ENCODE measurements at regions not wholly inside any gene's neighbourhood (a gene's known extent, or its start where the extent isn't known, plus 50 kb on each side); places are given as distances from the start of the nearest gene placed in this dataset.

DNA sequence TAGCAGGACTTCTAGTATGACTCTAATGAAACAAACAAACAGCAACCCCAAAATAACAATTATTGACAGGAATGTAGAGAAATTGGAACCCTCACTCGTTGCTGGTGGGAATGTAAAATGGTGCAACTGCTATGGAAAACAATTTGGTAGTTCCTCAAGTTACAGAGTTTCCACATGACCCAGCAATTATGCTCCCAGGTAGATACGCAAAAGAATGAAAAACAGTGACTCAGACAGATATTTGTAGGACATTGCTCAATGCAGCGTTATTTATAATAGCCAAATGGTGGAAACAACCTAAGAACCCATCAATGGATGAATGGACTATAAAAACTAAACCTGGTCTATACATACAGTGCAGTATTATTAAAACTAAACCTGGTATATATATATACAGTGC, 646.1 kb upstream of the FRG1 start:
- no peak for ATAC-seq
- H3F3A ChIP-seq (ENCODE audit: low read length, unreplicated experiment): no peaks in the 10 kb centered on the region
- intact Hi-C loops (cut with micrococcal nuclease): no loop called here
- BruUV-seq (replicated peaks): no TSS peak
- CTCF ChIA-PET: no interaction called here
- POLR2A ChIA-PET (ENCODE audit: unreplicated experiment): no interaction called here
- H3K4me1 ChIP-seq (ENCODE audit: insufficient read depth, low read length): no peaks in the 10 kb centered on the region
- no peak overlapping the region for H2AFZ ChIP-seq (ENCODE audit: low read length)
- H3K79me2 ChIP-seq (ENCODE audit: low read length): no peaks in the 10 kb centered on the region
- H3K4me2 ChIP-seq (ENCODE audit: low read length): no peak overlapping the region
- no peaks in the 10 kb centered on the region for H4K20me1 ChIP-seq (ENCODE audit: low read length)
- TF ChIP-seq EZH2 (IDR thresholded peaks at IDR 0.05; ENCODE audit: low read length, unreplicated experiment) (no peak), EZH2phosphoT487 (IDR thresholded peaks at IDR 0.05; ENCODE audit: borderline replicate concordance, low read length) (no peak)
- TF ChIP-seq, protein P1, sequence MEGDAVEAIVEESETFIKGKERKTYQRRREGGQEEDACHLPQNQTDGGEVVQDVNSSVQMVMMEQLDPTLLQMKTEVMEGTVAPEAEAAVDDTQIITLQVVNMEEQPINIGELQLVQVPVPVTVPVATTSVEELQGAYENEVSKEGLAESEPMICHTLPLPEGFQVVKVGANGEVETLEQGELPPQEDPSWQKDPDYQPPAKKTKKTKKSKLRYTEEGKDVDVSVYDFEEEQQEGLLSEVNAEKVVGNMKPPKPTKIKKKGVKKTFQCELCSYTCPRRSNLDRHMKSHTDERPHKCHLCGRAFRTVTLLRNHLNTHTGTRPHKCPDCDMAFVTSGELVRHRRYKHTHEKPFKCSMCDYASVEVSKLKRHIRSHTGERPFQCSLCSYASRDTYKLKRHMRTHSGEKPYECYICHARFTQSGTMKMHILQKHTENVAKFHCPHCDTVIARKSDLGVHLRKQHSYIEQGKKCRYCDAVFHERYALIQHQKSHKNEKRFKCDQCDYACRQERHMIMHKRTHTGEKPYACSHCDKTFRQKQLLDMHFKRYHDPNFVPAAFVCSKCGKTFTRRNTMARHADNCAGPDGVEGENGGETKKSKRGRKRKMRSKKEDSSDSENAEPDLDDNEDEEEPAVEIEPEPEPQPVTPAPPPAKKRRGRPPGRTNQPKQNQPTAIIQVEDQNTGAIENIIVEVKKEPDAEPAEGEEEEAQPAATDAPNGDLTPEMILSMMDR (conservative IDR thresholded peaks at IDR 0.05; ENCODE audit: low read depth, low read length): no peak
- H3K9me2 ChIP-seq (replicated peaks; ENCODE audit: low read length): no peaks in the 10 kb centered on the region
- H3K27me3 ChIP-seq (ENCODE audit: low read length): no peaks in the 10 kb centered on the region
- no peak overlapping the region for H3K9ac ChIP-seq (ENCODE audit: low read length)
- no peaks in the 10 kb centered on the region for H3K9me3 ChIP-seq (ENCODE audit: low read length)
- H3K27ac ChIP-seq (ENCODE audit: low read length): no peak overlapping the region
- no peaks in the 10 kb centered on the region for H3K36me3 ChIP-seq (ENCODE audit: low read depth, low read length)
- DNase-seq: peak; percentile 2
- no peak overlapping the region for H3K4me3 ChIP-seq (ENCODE audit: low read length)

DNA sequence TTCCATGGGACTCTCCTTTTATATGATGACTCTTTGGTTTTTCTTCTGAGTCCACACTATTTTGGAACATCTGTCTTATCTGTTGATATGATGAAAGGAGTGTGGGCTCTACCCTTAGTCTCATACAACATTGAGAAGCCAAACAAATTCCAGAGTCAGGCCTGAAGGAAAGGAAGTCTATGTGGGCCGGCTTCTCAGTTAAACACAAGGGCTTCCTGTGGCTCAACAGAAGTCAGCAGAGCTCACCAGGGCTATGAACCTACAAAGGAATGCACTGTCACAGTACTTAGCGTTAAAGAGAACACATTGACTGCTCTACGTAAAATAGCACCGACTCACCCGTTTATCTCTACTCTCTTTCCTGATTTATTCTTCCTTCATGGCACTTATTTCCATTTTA, 641.0 kb upstream of the FRG1 start:
- Histone ChIP-seq H3K9me3 (ENCODE audit: low read length) (no peaks in the 10 kb centered on the region), H3F3A (ENCODE audit: low read length, unreplicated experiment) (no peaks in the 10 kb centered on the region), H3K4me3 (ENCODE audit: low read length) (no peak overlapping the region), H2AFZ (ENCODE audit: low read length) (no peak overlapping the region), H3K9me2 (replicated peaks; ENCODE audit: low read length) (no peaks in the 10 kb centered on the region), H3K36me3 (ENCODE audit: low read depth, low read length) (no peaks in the 10 kb centered on the region), H3K27me3 (ENCODE audit: low read length) (no peaks in the 10 kb centered on the region), H4K20me1 (ENCODE audit: low read length) (no peaks in the 10 kb centered on the region), H3K27ac (ENCODE audit: low read length) (no peak overlapping the region), H3K79me2 (ENCODE audit: low read length) (no peaks in the 10 kb centered on the region), H3K4me1 (ENCODE audit: insufficient read depth, low read length) (no peaks in the 10 kb centered on the region), H3K9ac (ENCODE audit: low read length) (no peak overlapping the region), H3K4me2 (ENCODE audit: low read length) (no peak overlapping the region)
- ChIA-PET CTCF (no interaction called here), POLR2A (ENCODE audit: unreplicated experiment) (no interaction called here)
- intact Hi-C loops (cut with micrococcal nuclease): no loop called here
- TF ChIP-seq EZH2phosphoT487 (IDR thresholded peaks at IDR 0.05; ENCODE audit: borderline replicate concordance, low read length) (no peak), EZH2 (IDR thresholded peaks at IDR 0.05; ENCODE audit: low read length, unreplicated experiment) (no peak)
- TF ChIP-seq, protein P1 (conservative IDR thresholded peaks at IDR 0.05; ENCODE audit: low read depth, low read length): no peak
- ATAC-seq: no peak
- BruUV-seq (replicated peaks): no TSS peak
- no peak for DNase-seq

DNA sequence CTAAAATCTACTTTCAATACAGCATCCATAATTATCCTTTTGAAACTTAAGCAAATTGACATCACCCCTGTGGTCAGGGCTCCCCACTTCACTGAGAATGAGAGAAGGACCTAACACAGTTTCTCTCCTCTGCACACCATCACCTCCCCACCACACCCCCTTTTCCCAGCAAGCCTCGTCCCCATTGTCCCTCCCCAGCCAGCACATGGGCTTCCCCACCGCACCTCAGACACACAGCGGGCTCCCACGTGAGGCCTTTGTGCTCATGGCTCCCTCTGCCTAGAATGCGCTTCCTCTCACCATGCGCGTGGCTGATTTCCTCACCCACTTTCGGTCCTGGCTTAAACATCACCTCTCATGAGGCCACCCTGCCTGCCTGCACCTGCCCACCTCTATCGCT, 639.0 kb upstream of the FRG1 start:
- Histone ChIP-seq H3K4me2 (ENCODE audit: low read length) (no peak overlapping the region), H3K9me3 (ENCODE audit: low read length) (no peaks in the 10 kb centered on the region), H3K4me3 (ENCODE audit: low read length) (no peak overlapping the region), H3K9me2 (replicated peaks; ENCODE audit: low read length) (no peaks in the 10 kb centered on the region), H3K4me1 (ENCODE audit: insufficient read depth, low read length) (no peaks in the 10 kb centered on the region), H2AFZ (ENCODE audit: low read length) (no peak overlapping the region), H3F3A (ENCODE audit: low read length, unreplicated experiment) (no peaks in the 10 kb centered on the region), H3K79me2 (ENCODE audit: low read length) (no peaks in the 10 kb centered on the region), H3K9ac (ENCODE audit: low read length) (no peak overlapping the region), H3K36me3 (ENCODE audit: low read depth, low read length) (no peaks in the 10 kb centered on the region), H3K27ac (ENCODE audit: low read length) (no peak overlapping the region), H3K27me3 (ENCODE audit: low read length) (no peaks in the 10 kb centered on the region), H4K20me1 (ENCODE audit: low read length) (no peaks in the 10 kb centered on the region)
- intact Hi-C loops (cut with micrococcal nuclease): no loop called here
- no peak for ATAC-seq
- POLR2A ChIA-PET (ENCODE audit: unreplicated experiment): no interaction called here
- BruUV-seq (replicated peaks): no TSS peak
- CTCF ChIA-PET: no interaction called here
- no peak for TF ChIP-seq EZH2 (IDR thresholded peaks at IDR 0.05; ENCODE audit: low read length, unreplicated experiment)
- TF ChIP-seq, protein P1 (conservative IDR thresholded peaks at IDR 0.05; ENCODE audit: low read depth, low read length): no peak
- no peak for DNase-seq

Measured in PC-3 (cell line).